ENCODE measurements at regions not wholly inside any gene's neighbourhood (a gene's known extent, or its start where the extent isn't known, plus 50 kb on each side); places are given as distances from the start of the nearest gene placed in this dataset.

GRCh38 chr17:72553051-72553755 is 432.4 kb downstream of the SOX9 start:
- H3K27ac ChIP-seq: no peak overlapping the region

GRCh38 chr17:72554508-72554907 is 433.7 kb downstream of the SOX9 start:
- no peak overlapping the region for H3K27ac ChIP-seq
- no peak for TF ChIP-seq CTCF (conservative IDR thresholded peaks at IDR 0.05)

More at GRCh38 chr17:72553051-72553755, 432.4 kb downstream of the SOX9 start:
- TF ChIP-seq CTCF (conservative IDR thresholded peaks at IDR 0.05): no peak

GRCh38 chr17:72555052-72555451 is 434.2 kb downstream of the SOX9 start:
- no peak overlapping the region for H3K27ac ChIP-seq
- TF ChIP-seq CTCF (conservative IDR thresholded peaks at IDR 0.05): no peak

- no peak overlapping the region for H3K27ac ChIP-seq
- peak; percentile 92 for TF ChIP-seq CTCF (conservative IDR thresholded peaks at IDR 0.05)
Measured at GRCh38 chr17:72556944-72557826, 436.4 kb downstream of the SOX9 start.

- TF ChIP-seq CTCF (conservative IDR thresholded peaks at IDR 0.05): no peak
- no peak overlapping the region for H3K27ac ChIP-seq
Measured at GRCh38 chr17:72558971-72559476, 438.2 kb downstream of the SOX9 start.

GRCh38 chr17:72560303-72561247 is 439.8 kb downstream of the SOX9 start:
- peak; percentile 91 for TF ChIP-seq CTCF (conservative IDR thresholded peaks at IDR 0.05)
- H3K27ac ChIP-seq: peak overlapping the region; percentile 53
